Neural cell (in vitro differentiated cells): ENCODE measurements at regions not wholly inside any gene's neighbourhood (a gene's known extent, or its start where the extent isn't known, plus 50 kb on each side); places are given as distances from the start of the nearest gene placed in this dataset.

ENCODE experiments used
- H2AFZ ChIP-seq: fragments of 200-600, 300-800 bp; sonication (generic), shearing (Covaris generic); 2 replicates; pipeline ENCODE4 v1.6.0; 2014; ENCODE audit warnings: low read depth, mild to moderate bottlenecking, antibody characterized with exemption, low read length, moderate library complexity
- H3F3A ChIP-seq: fragments of 200-600 bp; shearing (Covaris generic); 2 replicates; pipeline ENCODE4 v1.6.1; 2016; ENCODE audit warnings: mild to moderate bottlenecking, moderate library complexity, mixed read lengths, antibody characterized with exemption, low read length; ENCODE audit not compliant: insufficient read depth, poor library complexity, severe bottlenecking
- H3K27ac ChIP-seq: fragments of 200-600, 300-800 bp; sonication (generic), shearing (Covaris generic); 2 replicates; pipeline ENCODE4 v1.5.1; 2014; ENCODE audit warnings: mild to moderate bottlenecking, low read length, moderate library complexity
- H3K27me3 ChIP-seq: fragments of 300-800, 200-600 bp; sonication (generic), shearing (Covaris generic); 2 replicates; pipeline ENCODE4 v1.6.0; 2014; ENCODE audit warnings: mild to moderate bottlenecking, low read depth, low read length, moderate library complexity; ENCODE audit not compliant: insufficient read depth
- H3K36me3 ChIP-seq: fragments of 300-800, 200-600 bp; sonication (generic), shearing (Covaris generic); 2 replicates; pipeline ENCODE4 v1.5.1; 2014; ENCODE audit warnings: mild to moderate bottlenecking, antibody characterized with exemption, low read length, moderate library complexity; ENCODE audit not compliant: insufficient read depth
- H3K4me2 ChIP-seq: fragments of 300-800, 200-600 bp; sonication (generic), shearing (Covaris generic); 2 replicates; pipeline ENCODE4 v1.6.0; 2014; ENCODE audit warnings: mild to moderate bottlenecking, low read length
- H3K4me3 ChIP-seq: fragments of 300-800, 200-600 bp; sonication (generic), shearing (Covaris generic); 2 replicates; pipeline ENCODE4 v1.5.1; 2014; ENCODE audit warnings: mild to moderate bottlenecking, low read length, moderate library complexity
- H3K79me2 ChIP-seq: fragments of 200-600 bp; shearing (Covaris generic); replicated peaks from 2 replicates; pipeline ENCODE4 v1.6.0; 2014; ENCODE audit warnings: mild to moderate bottlenecking, low read length, moderate library complexity; ENCODE audit not compliant: insufficient read depth
- H3K9ac ChIP-seq: fragments of 300-800, 200-600 bp; sonication (generic), shearing (Covaris generic); 2 replicates; pipeline ENCODE4 v1.6.1; 2016; ENCODE audit warnings: mild to moderate bottlenecking, low read length, mixed read lengths
- H3K9me2 ChIP-seq: fragments of 200-600 bp; shearing (Covaris generic); 2 replicates; pipeline ENCODE4 v1.6.1; 2016; ENCODE audit warnings: mild to moderate bottlenecking, low read length, mixed read lengths; ENCODE audit not compliant: insufficient read depth
- H3K9me3 ChIP-seq: fragments of 200-600, 300-800 bp; sonication (generic), shearing (Covaris generic); 2 replicates; pipeline ENCODE4 v1.6.1; 2016; ENCODE audit warnings: mild to moderate bottlenecking, mixed run types, low read length, moderate library complexity, mixed read lengths
- H4K20me1 ChIP-seq: fragments of 200-600 bp; shearing (Covaris generic); 2 replicates; pipeline ENCODE4 v1.6.1; 2016; ENCODE audit warnings: mild to moderate bottlenecking, mixed run types; ENCODE audit not compliant: insufficient read depth
- CTCF ChIP-seq: fragments of 450-650 bp; IDR thresholded peaks from 2 replicates; pipeline ENCODE4 v1.5.1; 2014; ENCODE audit warnings: antibody characterized with exemption, mild to moderate bottlenecking, moderate library complexity; ENCODE audit not compliant: poor library complexity, severe bottlenecking
- EP300 ChIP-seq: fragments of 450-650 bp; conservative IDR thresholded peaks from 2 replicates; pipeline ENCODE4 v1.6.1; 2014; ENCODE audit warnings: antibody characterized with exemption, mild to moderate bottlenecking, moderate library complexity; ENCODE audit not compliant: poor library complexity, severe bottlenecking
- EZH2 ChIP-seq: fragments of 200-600, 300-800 bp; shearing (Covaris generic), sonication (generic); IDR thresholded peaks from 2 replicates; pipeline ENCODE4 v1.6.1; 2014; ENCODE audit warnings: antibody characterized with exemption, low read length, borderline replicate concordance, mild to moderate bottlenecking; ENCODE audit not compliant: insufficient read depth, poor library complexity, severe bottlenecking
- MXI1 ChIP-seq: fragments of 450-650 bp; conservative IDR thresholded peaks from 2 replicates; pipeline ENCODE4 v1.6.1; 2014; ENCODE audit warnings: antibody characterized with exemption, mild to moderate bottlenecking; ENCODE audit not compliant: poor library complexity, severe bottlenecking
- POLR2AphosphoS5 ChIP-seq: IDR thresholded peaks from 2 replicates; pipeline ENCODE4 v1.6.1; 2012
- RAD21 ChIP-seq: fragments of 450-650 bp; conservative IDR thresholded peaks from 2 replicates; pipeline ENCODE4 v1.6.1; 2014; ENCODE audit warnings: antibody characterized with exemption, mild to moderate bottlenecking, moderate library complexity
- REST ChIP-seq: IDR thresholded peaks from 2 replicates; pipeline ENCODE4 v1.6.1; 2012; ENCODE audit warnings: borderline replicate concordance
- SMC3 ChIP-seq: fragments of 450-650 bp; conservative IDR thresholded peaks from 2 replicates; pipeline ENCODE4 v1.6.1; 2014; ENCODE audit warnings: antibody characterized with exemption, mild to moderate bottlenecking, moderate library complexity; ENCODE audit not compliant: poor library complexity
- TAF1 ChIP-seq: IDR thresholded peaks from 2 replicates; pipeline ENCODE4 v1.6.1; 2012; ENCODE audit warnings: low read depth

- H3K36me3 ChIP-seq = no peaks in the 10 kb centered on the region
- H3K4me2 ChIP-seq = no peak overlapping the region
- H3K27ac ChIP-seq = no peak overlapping the region
- no peaks in the 10 kb centered on the region for H3K9me3 ChIP-seq
- H3F3A ChIP-seq = no peaks in the 10 kb centered on the region
- no peak for TF ChIP-seq POLR2AphosphoS5
- TF ChIP-seq REST = no peak
- TF ChIP-seq SMC3 = no peak
- no peak for TF ChIP-seq RAD21
- TF ChIP-seq TAF1 = no peak
- no peak for TF ChIP-seq EZH2
- TF ChIP-seq EP300 = no peak
- no peak for TF ChIP-seq CTCF
- no peak for TF ChIP-seq MXI1
- no peaks in the 10 kb centered on the region for H3K27me3 ChIP-seq
- no peak overlapping the region for H3K9ac ChIP-seq
- no peak overlapping the region for H3K4me3 ChIP-seq
- H3K79me2 ChIP-seq = no peaks in the 10 kb centered on the region
- H3K9me2 ChIP-seq = no peaks in the 10 kb centered on the region
- H2AFZ ChIP-seq = no peak overlapping the region
- no peaks in the 10 kb centered on the region for H4K20me1 ChIP-seq
Observed at GRCh38 chr11:28596816-28597215, 488.6 kb downstream of the METTL15 start.

GRCh38 chr11:28592141-28592540, 484.0 kb downstream of the METTL15 start:
- Histone ChIP-seq H3K79me2 (no peaks in the 10 kb centered on the region), H3K9me3 (no peaks in the 10 kb centered on the region), H3K27me3 (no peaks in the 10 kb centered on the region), H4K20me1 (no peaks in the 10 kb centered on the region), H3F3A (no peaks in the 10 kb centered on the region), H3K9me2 (no peaks in the 10 kb centered on the region), H2AFZ (no peak overlapping the region), H3K9ac (no peak overlapping the region), H3K27ac (no peak overlapping the region), H3K4me2 (no peak overlapping the region), H3K36me3 (no peaks in the 10 kb centered on the region), H3K4me3 (no peak overlapping the region)
- TF ChIP-seq TAF1 = no peak
- no peak for TF ChIP-seq EP300
- TF ChIP-seq RAD21 = no peak
- TF ChIP-seq POLR2AphosphoS5 = no peak
- no peak for TF ChIP-seq EZH2
- no peak for TF ChIP-seq REST
- TF ChIP-seq CTCF = no peak
- no peak for TF ChIP-seq SMC3
- no peak for TF ChIP-seq MXI1
